HepG2 (cell line): ENCODE measurements at regions not wholly inside any gene's neighbourhood (a gene's known extent, or its start where the extent isn't known, plus 50 kb on each side); places are given as distances from the start of the nearest gene placed in this dataset.

Experiments
- NCOA1 ChIP-seq: sonication (generic); formaldehyde crosslinking; IDR thresholded peaks from 2 replicates; pipeline ENCODE4 v1.9.0; 2021; ENCODE audit warnings: missing genetic modification reagents
- NCOR1 ChIP-seq: fragments of 200-600 bp; sonication (generic); IDR thresholded peaks from 2 replicates; pipeline ENCODE4 v1.7.0; 2017; ENCODE audit warnings: antibody characterized with exemption, low read length, borderline replicate concordance
- PRPF4 ChIP-seq: fragments of 200-400 bp; formaldehyde crosslinking; IDR thresholded peaks from 2 replicates; pipeline ENCODE4 v1.6.1; 2016; ENCODE audit warnings: low read length, low read depth; ENCODE audit not compliant: poor library complexity, severe bottlenecking
- REST ChIP-seq, 2 experiments: IDR thresholded peaks; 2 replicates each; pipeline ENCODE4 v1.6.1; 2011 to 2012; ENCODE audit warnings: low read length in 2 of 2, borderline replicate concordance in 1 of 2, low read depth in 1 of 2, mild to moderate bottlenecking in 1 of 2, moderate library complexity in 1 of 2
- TAF1 ChIP-seq: sonication (generic); formaldehyde crosslinking; IDR thresholded peaks from 2 replicates; pipeline ENCODE4 v1.4.0; 2020; ENCODE audit warnings: missing genetic modification reagents
- TCF7L2 ChIP-seq: IDR thresholded peaks from 2 replicates; pipeline ENCODE4 v1.6.1; 2011; ENCODE audit warnings: mild to moderate bottlenecking, low read depth, low read length, moderate library complexity
- TEAD2 ChIP-seq: sonication (generic); formaldehyde crosslinking; IDR thresholded peaks from 2 replicates; pipeline ENCODE4 v1.9.0; 2021; ENCODE audit warnings: missing genetic modification reagents
- ZNF234 ChIP-seq: sonication (generic); formaldehyde crosslinking; conservative IDR thresholded peaks from 2 replicates; pipeline ENCODE4 v1.5.1; 2020; ENCODE audit warnings: mild to moderate bottlenecking, missing genetic modification reagents
- TF ChIP-seq, protein P1 (sequence below): sonication (generic); formaldehyde crosslinking; conservative IDR thresholded peaks from 2 replicates; pipeline ENCODE4 v1.4.0; 2020; ENCODE audit warnings: missing genetic modification reagents

DNA sequence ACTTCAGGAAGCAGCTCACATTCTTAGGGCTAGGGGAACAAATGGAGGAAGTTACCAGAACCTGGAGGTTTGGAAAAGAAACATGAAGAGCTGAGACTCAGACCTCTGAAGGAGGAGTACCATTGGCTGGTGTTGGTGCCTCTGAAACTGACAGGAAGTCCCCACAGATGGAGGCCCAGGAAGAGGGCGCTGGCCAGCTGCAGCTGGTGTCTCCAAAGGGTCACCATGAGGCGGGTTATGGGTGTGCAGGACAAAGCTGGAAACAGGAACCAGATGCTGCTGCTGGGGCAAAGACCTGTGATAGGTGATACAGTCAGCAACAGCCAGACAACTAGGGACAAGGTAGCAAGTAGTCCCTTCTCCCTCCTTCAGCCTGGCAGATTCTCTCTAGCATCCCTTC, 136.5 kb upstream of the SERPINE2 start:
- TF ChIP-seq, protein P1, sequence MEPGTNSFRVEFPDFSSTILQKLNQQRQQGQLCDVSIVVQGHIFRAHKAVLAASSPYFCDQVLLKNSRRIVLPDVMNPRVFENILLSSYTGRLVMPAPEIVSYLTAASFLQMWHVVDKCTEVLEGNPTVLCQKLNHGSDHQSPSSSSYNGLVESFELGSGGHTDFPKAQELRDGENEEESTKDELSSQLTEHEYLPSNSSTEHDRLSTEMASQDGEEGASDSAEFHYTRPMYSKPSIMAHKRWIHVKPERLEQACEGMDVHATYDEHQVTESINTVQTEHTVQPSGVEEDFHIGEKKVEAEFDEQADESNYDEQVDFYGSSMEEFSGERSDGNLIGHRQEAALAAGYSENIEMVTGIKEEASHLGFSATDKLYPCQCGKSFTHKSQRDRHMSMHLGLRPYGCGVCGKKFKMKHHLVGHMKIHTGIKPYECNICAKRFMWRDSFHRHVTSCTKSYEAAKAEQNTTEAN (CRISPR knock-in tag), result no peak
- TF ChIP-seq NCOA1 (CRISPR knock-in tag) (no peak), TEAD2 (no peak), ZNF234 (CRISPR knock-in tag) (no peak), REST (IDR thresholded peaks at IDR 0.05; ENCODE audit: borderline replicate concordance in 1 of 2, low read depth in 1 of 2, low read length in 2 of 2) (no peak), TAF1 (no peak), TCF7L2 (no peak), NCOR1 (no peak), PRPF4 (no peak)
